GM23338 (cell line): ENCODE measurements at regions not wholly inside any gene's neighbourhood (a gene's known extent, or its start where the extent isn't known, plus 50 kb on each side); places are given as distances from the start of the nearest gene placed in this dataset.

Source experiments
- ATAC-seq: fragments of 200-7000 bp; cut with Tn5 transposase; 3 replicates; pipeline ENCODE4 v1.9.1; 2020
- DNase-seq: peaks from one replicate; pipeline ENCODE4 v3.0.0-alpha.2; 2015; ENCODE audit warnings: low spot score
- H2AFZ ChIP-seq: fragments of 200-600 bp; sonication (generic); 2 replicates; pipeline ENCODE4 v1.8.0; 2016; ENCODE audit warnings: antibody characterized with exemption, mild to moderate bottlenecking, moderate library complexity
- H3F3A ChIP-seq: fragments of 200-600 bp; sonication (generic); replicated peaks from 2 replicates; pipeline ENCODE4 v1.8.0; 2017; ENCODE audit warnings: antibody characterized with exemption, mixed run types, low read depth
- H3K27ac ChIP-seq: fragments of 200-600 bp; sonication (generic); 2 replicates; pipeline ENCODE4 v1.6.1; 2016; ENCODE audit warnings: low read depth
- H3K27me3 ChIP-seq: fragments of 200-600 bp; sonication (generic); 2 replicates; pipeline ENCODE4 v1.8.0; 2016; ENCODE audit warnings: mild to moderate bottlenecking, mixed run types, moderate library complexity; ENCODE audit not compliant: insufficient read depth
- H3K36me3 ChIP-seq: fragments of 200-600 bp; sonication (generic); 2 replicates; pipeline ENCODE4 v1.8.0; 2016; ENCODE audit warnings: mild to moderate bottlenecking; ENCODE audit not compliant: insufficient read depth
- H3K4me1 ChIP-seq: fragments of 200-600 bp; sonication (generic); 2 replicates; pipeline ENCODE4 v1.8.0; 2016; ENCODE audit warnings: mild to moderate bottlenecking, moderate library complexity; ENCODE audit not compliant: insufficient read depth
- H3K4me2 ChIP-seq: fragments of 200-600 bp; sonication (generic); 2 replicates; pipeline ENCODE4 v1.7.1; 2017; ENCODE audit warnings: mixed run types
- H3K4me3 ChIP-seq: fragments of 200-600 bp; sonication (generic); 2 replicates; pipeline ENCODE4 v1.6.1; 2016; ENCODE audit warnings: mixed run types
- H3K79me2 ChIP-seq: fragments of 200-600 bp; sonication (generic); replicated peaks from 2 replicates; pipeline ENCODE4 v1.8.0; 2017; ENCODE audit warnings: mild to moderate bottlenecking; ENCODE audit not compliant: insufficient read depth
- H3K9me2 ChIP-seq: fragments of 200-600 bp; sonication (generic); 2 replicates; pipeline ENCODE4 v1.8.0; 2017; ENCODE audit not compliant: insufficient read depth
- H4K20me1 ChIP-seq: fragments of 200-600 bp; sonication (generic); replicated peaks from 2 replicates; pipeline ENCODE4 v1.8.0; 2017; ENCODE audit warnings: mild to moderate bottlenecking; ENCODE audit not compliant: insufficient read depth
- H3K27ac Mint-ChIP-seq: 2 replicates; pipeline ENCODE4 v1.8.0; 2020; ENCODE audit warnings: inconsistent platforms, mild to moderate bottlenecking, moderate library complexity, mixed read lengths
- H3K27me3 Mint-ChIP-seq: 3 replicates; pipeline ENCODE4 v1.8.0; 2022; ENCODE audit warnings: low read depth, mild to moderate bottlenecking, moderate library complexity, mixed read lengths, inconsistent platforms; ENCODE audit not compliant: insufficient read depth, poor library complexity
- H3K36me3 Mint-ChIP-seq: 3 replicates; pipeline ENCODE4 v1.8.0; 2021; ENCODE audit warnings: low read depth, mild to moderate bottlenecking, inconsistent platforms, moderate library complexity, mixed read lengths
- H3K4me1 Mint-ChIP-seq: 3 replicates; pipeline ENCODE4 v1.8.0; 2020; ENCODE audit warnings: mild to moderate bottlenecking, inconsistent platforms, mixed read lengths
- H3K4me3 Mint-ChIP-seq: 3 replicates; pipeline ENCODE4 v1.8.0; 2021; ENCODE audit warnings: moderate library complexity, mild to moderate bottlenecking, inconsistent platforms, mixed read lengths
- H3K9me3 Mint-ChIP-seq: 3 replicates; pipeline ENCODE4 v1.8.0; 2020; ENCODE audit warnings: moderate library complexity, mild to moderate bottlenecking, inconsistent platforms, mixed read lengths
- CREB1 ChIP-seq: fragments of 250-450 bp; sonication (Bioruptor Pico); IDR thresholded peaks from 2 replicates; pipeline ENCODE4 v1.5.0; 2020; ENCODE audit warnings: low read depth, mild to moderate bottlenecking, moderate library complexity
- CTCF ChIP-seq, 2 experiments: fragments of 200-600 bp in 1 of 2; sonication (generic) in 1 of 2; conservative IDR thresholded peaks; 2 replicates each; pipeline versions ENCODE4 v1.5.1 to v1.6.1; 2016 to 2017; ENCODE audit warnings: antibody characterized with exemption in 2 of 2, low read depth in 2 of 2, mild to moderate bottlenecking in 2 of 2, moderate library complexity in 1 of 2
- EZH2 ChIP-seq: fragments of 200-600 bp; sonication (generic); IDR thresholded peaks from one replicate; pipeline ENCODE4 v1.8.0; 2017; ENCODE audit warnings: antibody characterized with exemption, mild to moderate bottlenecking, low read depth; ENCODE audit not compliant: unreplicated experiment
- EZH2phosphoT487 ChIP-seq: fragments of 200-600 bp; sonication (generic); IDR thresholded peaks from one replicate; pipeline ENCODE4 v1.8.1; 2018; ENCODE audit warnings: antibody characterized with exemption; ENCODE audit not compliant: unreplicated experiment
- JUNB ChIP-seq: IDR thresholded peaks from one replicate; pipeline ENCODE4 v1.6.1; 2016; ENCODE audit warnings: antibody characterized with exemption; ENCODE audit not compliant: unreplicated experiment
- NANOG ChIP-seq: IDR thresholded peaks from 2 replicates; pipeline ENCODE4 v1.6.1; 2016; ENCODE audit warnings: antibody characterized with exemption, borderline replicate concordance
- POLR2AphosphoS5 ChIP-seq: IDR thresholded peaks from 2 replicates; pipeline ENCODE4 v1.6.1; 2016; ENCODE audit warnings: antibody characterized with exemption, low read depth
- STAT1 ChIP-seq: IDR thresholded peaks from one replicate; pipeline ENCODE4 v1.6.1; 2016; ENCODE audit warnings: antibody characterized with exemption; ENCODE audit not compliant: unreplicated experiment
- ZNF114 ChIP-seq: fragments of 250-450 bp; sonication (Bioruptor Pico); IDR thresholded peaks from 2 replicates; pipeline ENCODE4 v1.5.0; 2020; ENCODE audit warnings: mild to moderate bottlenecking, moderate library complexity
- ZNF331 ChIP-seq: fragments of 250-450 bp; sonication (Bioruptor Pico); IDR thresholded peaks from 2 replicates; pipeline ENCODE4 v1.5.0; 2020; ENCODE audit warnings: low read depth, mild to moderate bottlenecking, moderate library complexity
- ZNF462 ChIP-seq: fragments of 250-450 bp; sonication (Bioruptor Pico); IDR thresholded peaks from 2 replicates; pipeline ENCODE4 v1.5.0; 2020; ENCODE audit warnings: mild to moderate bottlenecking, moderate library complexity

DNA sequence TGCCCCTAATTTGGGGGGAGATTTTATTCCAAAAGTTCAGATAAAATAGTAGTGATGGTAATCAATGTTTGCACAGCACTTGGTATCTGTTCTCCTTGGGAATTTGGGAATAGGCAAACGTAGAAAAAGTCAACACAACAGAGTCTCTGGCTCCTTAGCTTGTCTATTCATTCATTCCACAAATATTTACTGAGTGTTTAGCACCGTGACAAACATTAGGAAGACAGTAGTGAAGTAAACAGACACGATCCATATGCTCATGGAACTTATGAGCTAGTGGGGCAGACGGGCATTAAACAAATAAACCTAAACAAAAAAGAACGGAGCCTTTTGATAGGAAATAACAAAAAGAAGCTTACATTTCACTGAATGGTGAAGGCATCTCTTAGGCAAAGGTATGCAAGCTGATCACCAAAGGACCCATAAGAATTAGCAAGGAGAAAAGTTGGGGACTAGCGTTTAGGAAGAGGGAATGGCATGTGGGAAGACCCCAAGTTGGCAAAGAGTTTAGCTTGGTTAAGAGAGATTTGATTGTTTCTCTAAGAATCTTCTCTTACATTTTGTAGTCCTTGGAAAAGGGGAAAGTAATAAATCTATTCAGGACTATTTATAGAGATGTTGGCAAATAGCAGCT lies 243.9 kb upstream of the NPY start:
- no peak for DNase-seq
- TF ChIP-seq STAT1 (no peak), NANOG (no peak)
- peaks cover 7% of the 10 kb centered on the region; the same call in 2 of the 3 replicates for H3K36me3 Mint-ChIP-seq
- H4K20me1 ChIP-seq: no peaks in the 10 kb centered on the region
- peaks cover 11% of the 10 kb centered on the region; the same call in 1 of the 2 replicates for H3K9me2 ChIP-seq
- H3K27me3 Mint-ChIP-seq: peaks cover 2% of the 10 kb centered on the region
- H3K4me3 Mint-ChIP-seq: no peak overlapping the region
- no peaks in the 10 kb centered on the region for H3K27me3 ChIP-seq
- no peaks in the 10 kb centered on the region for H3K36me3 ChIP-seq
- H3K9me3 Mint-ChIP-seq: peaks cover 8% of the 10 kb centered on the region
- H2AFZ ChIP-seq: no peak overlapping the region
- no peak overlapping the region for H3K27ac Mint-ChIP-seq
- ATAC-seq: no peak
- H3F3A ChIP-seq: no peaks in the 10 kb centered on the region
- H3K4me3 ChIP-seq: no peak overlapping the region
- no peak overlapping the region for H3K4me2 ChIP-seq
- no peak overlapping the region for H3K27ac ChIP-seq
- H3K4me1 ChIP-seq: peaks cover 6% of the 10 kb centered on the region; the same call in 1 of the 2 replicates
- H3K4me1 Mint-ChIP-seq: peaks cover 14% of the 10 kb centered on the region
- H3K79me2 ChIP-seq: no peaks in the 10 kb centered on the region

GRCh38 chr7:24042028-24042427 lies 242.0 kb upstream of the NPY start:
- Histone ChIP-seq H2AFZ (no peak overlapping the region), H3K27me3 (no peaks in the 10 kb centered on the region), H3K4me2 (no peak overlapping the region), H3K9me2 (peaks cover 11% of the 10 kb centered on the region), H3K27ac (no peak overlapping the region), H3K79me2 (no peaks in the 10 kb centered on the region), H3F3A (no peaks in the 10 kb centered on the region), H4K20me1 (no peaks in the 10 kb centered on the region), H3K36me3 (no peaks in the 10 kb centered on the region), H3K4me3 (no peak overlapping the region), H3K4me1 (peaks cover 6% of the 10 kb centered on the region; the same call in 1 of the 2 replicates)
- ATAC-seq (no peak), DNase-seq (no peak)
- Mint-ChIP-seq H3K36me3 (peaks cover 7% of the 10 kb centered on the region; the same call in 2 of the 3 replicates), H3K27me3 (peaks cover 2% of the 10 kb centered on the region), H3K27ac (no peak overlapping the region), H3K4me1 (peaks cover 6% of the 10 kb centered on the region; the same call in 2 of the 3 replicates), H3K9me3 (peaks cover 8% of the 10 kb centered on the region), H3K4me3 (no peak overlapping the region)
- TF ChIP-seq EZH2 (no peak), ZNF114 (CRISPR knock-in tag) (no peak), JUNB (no peak), ZNF462 (no peak), ZNF331 (CRISPR knock-in tag) (no peak), POLR2AphosphoS5 (no peak), CTCF (conservative IDR thresholded peaks at IDR 0.05; ENCODE audit: low read depth in 2 of 2) (no peak), CREB1 (CRISPR knock-in tag) (no peak), EZH2phosphoT487 (no peak)
